SKM-1 treated with dmso at 0.1 percent for 144 hours (cell line): ENCODE measurements at regions not wholly inside any gene's neighbourhood (a gene's known extent, or its start where the extent isn't known, plus 50 kb on each side); places are given as distances from the start of the nearest gene placed in this dataset.
"Not testable (repeated sequence)": the region's sequence is repeated elsewhere in the genome, so short reads cannot be mapped to it uniquely, and the experiment has no call there.

ENCODE experiments used
- DNase-seq: peaks from one replicate; lab custom pipeline; 2025; ENCODE audit not compliant: unreplicated experiment; lab: John Stamatoyannopoulos, UW

DNA sequence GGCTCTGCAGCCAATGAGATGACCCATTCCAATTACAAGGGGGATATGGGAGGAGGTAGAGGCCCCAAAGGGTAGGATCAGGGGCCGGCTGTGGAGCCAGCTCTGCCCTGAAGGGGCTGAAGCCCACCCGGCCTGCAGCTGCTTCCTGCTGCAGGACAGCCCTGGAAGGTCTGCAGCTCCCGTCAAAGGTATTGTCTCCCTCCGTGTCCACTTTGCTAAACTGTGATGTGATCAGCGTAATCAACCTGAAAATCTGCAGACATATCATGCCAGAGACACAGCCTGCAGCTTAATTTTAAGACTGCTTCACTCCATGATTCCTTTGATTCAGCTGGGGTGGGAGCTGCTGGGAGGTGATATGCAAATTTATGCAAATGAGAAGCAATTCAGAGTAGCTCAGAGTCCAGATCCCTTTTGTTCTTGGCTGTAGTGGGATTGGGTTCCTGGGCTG lies 90.7 kb downstream of the GADD45G start:
- no peak for DNase-seq

- DNase-seq, result not testable (repeated sequence)
Measured at GRCh38 chr9:89695979-89696378, 91.2 kb downstream of the GADD45G start.

- no peak for DNase-seq
Measured at GRCh38 chr9:89696780-89697179, 92.0 kb downstream of the GADD45G start.

DNA sequence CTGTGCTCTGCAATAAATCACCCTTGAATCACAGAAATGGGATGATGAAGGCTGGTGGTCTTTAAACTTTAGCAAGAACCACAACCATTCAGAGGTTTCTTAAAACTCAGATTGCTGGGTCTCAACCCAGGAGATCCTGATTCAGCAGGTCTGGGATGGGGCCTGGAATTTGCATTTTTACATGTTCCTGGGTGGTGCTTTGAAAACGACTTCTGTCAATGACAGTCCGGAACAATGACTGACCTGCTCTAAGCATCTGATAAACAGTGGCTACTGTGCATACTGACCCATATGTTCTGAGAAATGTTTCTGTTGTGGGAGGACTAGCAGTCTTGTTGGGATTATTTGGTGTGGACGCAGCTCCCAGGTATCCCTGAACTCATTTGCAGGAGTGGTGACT lies 92.7 kb downstream of the GADD45G start:
- DNase-seq, result no peak

DNA sequence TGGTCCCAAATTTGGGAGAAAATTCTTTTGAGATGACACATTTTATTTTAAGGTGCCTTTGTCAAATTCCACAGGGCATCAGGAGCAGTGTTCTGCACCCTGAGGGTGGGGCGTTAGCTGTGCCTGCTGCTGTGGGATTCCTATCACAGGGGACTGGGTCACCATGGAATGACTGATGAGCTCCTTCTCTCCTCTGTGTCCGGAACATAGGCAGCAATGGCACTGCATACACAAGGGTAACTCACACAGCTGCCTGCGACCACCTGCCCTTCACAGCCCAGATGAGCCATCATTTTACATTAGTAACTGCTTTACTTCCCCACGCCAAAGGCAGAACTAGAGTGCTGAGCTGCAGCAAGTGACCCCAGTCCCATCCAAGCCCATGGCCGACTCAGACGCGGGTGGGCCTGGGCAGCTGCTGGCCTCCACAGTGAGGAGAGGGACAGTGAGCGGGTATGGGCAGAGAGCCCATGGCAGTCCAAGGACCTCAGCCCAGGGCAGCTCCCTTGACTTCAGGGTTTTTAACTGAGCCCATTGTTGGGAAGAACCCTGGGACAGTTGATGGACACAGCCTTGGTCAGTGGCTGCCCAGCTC lies 93.7 kb downstream of the GADD45G start:
- DNase-seq, result no peak

DNA sequence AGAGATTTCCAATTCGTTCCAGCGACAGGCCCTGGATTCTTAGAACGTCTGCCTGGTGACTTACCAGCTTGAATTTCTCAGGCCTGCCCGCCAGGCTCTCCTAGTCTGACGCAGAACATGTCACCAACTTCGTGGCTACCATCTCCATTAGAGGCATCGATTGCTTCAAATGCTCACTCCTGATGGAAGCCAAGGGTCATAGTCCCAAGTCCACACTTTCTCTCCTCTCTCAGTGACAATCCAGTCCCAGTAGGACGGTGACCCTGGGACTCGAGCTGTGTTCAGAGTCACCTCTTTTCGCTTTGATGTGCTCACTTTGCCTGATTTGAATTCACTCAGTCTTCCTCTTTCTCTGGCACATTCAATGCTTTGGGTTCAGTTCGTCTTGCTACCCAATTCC lies 94.8 kb downstream of the GADD45G start:
- DNase-seq, result no peak

GRCh38 chr9:89701221-89701798 lies 96.5 kb downstream of the GADD45G start:
- DNase-seq, result no peak

DNA sequence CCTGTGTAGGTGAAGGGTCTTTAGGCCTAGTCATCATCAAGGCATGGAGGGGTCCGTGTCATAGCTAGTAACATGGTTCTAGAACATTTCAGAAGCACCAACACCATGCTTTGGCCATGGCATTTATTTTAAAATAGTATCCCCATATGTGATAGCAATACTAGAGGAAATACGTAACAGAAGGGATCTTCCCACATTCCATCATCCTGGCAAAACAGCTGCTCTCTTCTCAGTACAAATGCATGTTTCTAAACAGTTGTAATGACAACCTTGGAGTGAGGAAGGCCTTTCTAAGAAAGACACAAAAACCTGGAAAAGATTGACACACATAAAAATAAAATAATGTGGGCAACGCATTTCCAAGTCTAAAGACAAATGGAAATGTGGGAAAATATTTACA lies 97.6 kb downstream of the GADD45G start:
- no peak for DNase-seq

DNA sequence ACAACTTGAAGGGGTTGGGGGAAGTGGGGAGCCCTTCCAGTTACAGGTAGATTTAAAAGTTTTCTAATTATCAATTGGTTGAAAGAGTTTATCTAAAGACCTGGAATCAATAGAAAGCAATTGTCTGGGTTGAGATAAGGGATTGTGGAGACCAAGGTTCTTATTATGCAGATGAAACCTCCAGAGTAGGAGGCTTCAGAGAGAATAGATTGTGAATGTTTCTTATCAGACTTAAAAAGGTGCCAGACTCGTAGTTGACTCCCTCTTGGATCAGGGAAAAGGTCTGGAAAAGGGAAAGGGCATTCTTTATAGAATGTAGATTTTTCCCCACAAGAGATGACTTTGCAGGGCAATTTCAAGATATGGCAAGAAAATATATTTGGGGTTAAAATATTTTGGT lies 100.8 kb downstream of the GADD45G start:
- no peak for DNase-seq

GRCh38 chr9:89706086-89706485 lies 101.3 kb downstream of the GADD45G start:
- no peak for DNase-seq

GRCh38 chr9:89706731-89707191 lies 101.9 kb downstream of the GADD45G start:
- DNase-seq, result no peak

- no peak for DNase-seq
Measured at GRCh38 chr9:89710697-89711096, 105.9 kb downstream of the GADD45G start.

DNA sequence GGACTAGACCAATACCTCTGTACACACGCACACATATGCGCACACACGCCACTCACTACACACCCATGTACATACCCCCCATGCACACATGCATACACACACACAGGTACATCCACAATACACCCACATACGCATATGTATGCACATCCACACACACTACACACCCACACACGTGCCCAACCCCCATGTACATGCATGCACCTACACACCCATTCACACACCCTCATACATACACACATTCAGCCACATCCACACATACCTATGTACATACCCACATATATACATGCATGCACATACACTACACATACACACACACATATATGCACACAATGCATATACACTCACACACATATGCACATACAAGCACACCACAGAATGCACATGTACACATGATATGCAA lies 107.1 kb downstream of the GADD45G start:
- DNase-seq, result no peak

- DNase-seq, result no peak
Measured at GRCh38 chr9:89712283-89712682, 107.5 kb downstream of the GADD45G start.

- DNase-seq, result no peak
Measured at GRCh38 chr9:89714321-89714720, 109.5 kb downstream of the GADD45G start.

- DNase-seq, result no peak
Measured at GRCh38 chr9:89715318-89715858, 110.6 kb downstream of the GADD45G start.

DNA sequence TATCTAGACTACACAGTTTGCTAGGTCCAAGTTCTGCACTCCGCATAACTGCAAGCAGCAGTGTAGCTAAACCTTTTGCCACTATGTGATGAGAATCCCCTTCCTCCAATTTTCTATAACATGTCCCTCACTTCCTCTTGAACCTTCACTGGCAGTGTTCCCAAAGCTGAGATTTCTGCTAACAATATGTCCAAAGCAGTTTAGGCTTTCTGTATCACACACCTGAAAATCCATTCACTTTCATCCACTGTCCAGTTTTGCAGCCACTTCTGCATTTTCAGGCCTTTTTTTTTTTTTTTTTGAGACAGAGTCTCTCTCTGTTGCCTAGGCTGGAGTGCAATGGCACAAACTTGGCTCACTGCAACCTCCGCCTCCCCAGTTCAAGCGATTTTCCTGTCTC lies 111.1 kb downstream of the GADD45G start:
- DNase-seq, result no peak

- DNase-seq, result no peak
Measured at GRCh38 chr9:89716559-89716958, 111.7 kb downstream of the GADD45G start.

- DNase-seq, result no peak
Measured at GRCh38 chr9:89718176-89718575, 113.4 kb downstream of the GADD45G start.

GRCh38 chr9:89718651-89719050 lies 113.8 kb downstream of the GADD45G start:
- DNase-seq, result no peak

- no peak for DNase-seq
Measured at GRCh38 chr9:89719202-89719601, 114.4 kb downstream of the GADD45G start.

- no peak for DNase-seq
Measured at GRCh38 chr9:89720696-89721175, 115.9 kb downstream of the GADD45G start.
